Endothelial cell of hepatic sinusoid (primary cell): ENCODE measurements at regions not wholly inside any gene's neighbourhood (a gene's known extent, or its start where the extent isn't known, plus 50 kb on each side); places are given as distances from the start of the nearest gene placed in this dataset.

Experiments used
- in situ Hi-C: cut with HindIII; loops from 2 replicates; pipeline ENCODE4 v1.10.0; 2017; ENCODE audit warnings: low sequenced_read_pairs

DNA sequence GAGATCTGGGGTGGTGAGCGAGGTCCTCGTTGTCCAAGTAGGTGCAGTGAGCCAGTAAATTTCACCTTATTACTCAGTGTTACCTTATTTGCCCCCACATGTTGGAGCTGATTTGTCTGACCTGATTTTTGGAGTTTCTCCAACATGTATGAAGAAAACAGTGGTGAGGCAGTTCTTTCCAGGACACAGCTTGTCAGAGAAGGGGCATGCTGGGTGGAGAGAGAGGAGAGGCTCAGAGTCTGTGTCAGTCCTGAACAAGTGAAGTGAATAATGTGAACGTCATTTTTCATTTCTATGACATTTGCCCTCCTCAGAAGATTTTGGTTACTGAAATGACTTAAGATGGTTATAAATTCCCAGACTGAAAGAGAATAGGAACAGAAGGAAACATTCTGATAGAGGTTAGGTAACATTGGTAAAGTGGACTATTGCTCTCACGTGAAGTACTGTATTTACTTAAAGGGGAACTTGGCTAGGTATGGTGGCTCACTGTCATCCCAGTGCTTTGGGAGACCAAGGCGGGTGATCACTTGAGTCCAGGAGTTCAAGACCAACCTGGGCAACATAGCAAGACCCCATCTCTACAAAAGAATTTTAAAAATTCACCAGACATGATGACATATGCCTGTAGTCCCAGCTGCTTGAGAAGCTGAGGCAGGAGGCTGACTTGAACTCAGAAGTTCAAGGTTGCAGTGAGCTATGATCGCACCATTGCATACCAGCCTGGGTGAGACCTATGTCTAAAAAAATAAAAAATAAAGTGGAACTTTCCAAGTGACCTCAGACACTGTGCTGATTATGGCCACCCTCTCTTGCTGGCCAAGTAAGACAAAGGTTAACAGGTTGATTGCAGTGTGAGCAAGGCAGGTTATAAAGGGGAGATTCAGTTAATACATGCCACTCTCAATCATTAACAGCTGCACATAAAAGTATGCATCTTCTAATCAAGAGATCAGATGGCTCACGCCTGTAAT, 184.3 kb downstream of the EDN1 start:
- in situ Hi-C loops = no loop called here

DNA sequence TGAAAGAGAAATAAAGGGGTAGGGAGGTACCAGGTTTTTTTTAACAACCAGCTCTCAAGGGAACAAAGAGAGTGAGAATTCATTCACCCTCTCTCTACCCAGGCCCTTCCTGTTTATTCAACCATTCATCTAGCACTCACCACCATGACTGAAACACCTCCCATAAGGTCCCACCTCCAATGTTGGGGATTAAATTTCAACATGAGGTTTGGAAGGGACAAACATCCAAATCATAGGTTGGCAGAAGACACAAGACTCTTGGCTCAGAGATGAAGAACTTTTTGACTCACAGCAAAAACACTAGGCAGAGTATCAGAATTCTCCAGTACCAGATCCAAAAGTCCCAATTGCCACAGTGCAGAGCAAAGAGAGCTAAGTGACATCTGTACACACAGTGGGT, 186.3 kb downstream of the EDN1 start:
- in situ Hi-C loops = no loop called here

DNA sequence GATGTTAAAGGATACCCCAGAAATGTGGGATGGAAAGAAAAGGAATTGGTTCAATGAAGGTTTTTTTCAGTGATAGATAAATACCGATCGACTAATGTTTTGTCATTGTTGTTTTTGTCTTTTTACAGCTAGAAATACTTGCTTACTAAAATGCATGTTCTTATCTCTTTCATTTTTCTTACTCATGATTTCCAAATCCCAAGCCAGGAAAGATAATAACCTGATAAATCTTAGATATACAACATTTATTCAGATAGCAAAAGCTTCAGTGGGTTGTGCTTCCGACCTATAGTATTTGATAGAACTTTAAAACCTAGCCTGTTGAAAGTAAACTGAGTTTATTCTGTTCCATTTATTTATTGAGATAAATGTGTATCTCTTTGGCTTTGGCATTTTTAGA, 187.5 kb downstream of the EDN1 start:
- in situ Hi-C loops = no loop called here

DNA sequence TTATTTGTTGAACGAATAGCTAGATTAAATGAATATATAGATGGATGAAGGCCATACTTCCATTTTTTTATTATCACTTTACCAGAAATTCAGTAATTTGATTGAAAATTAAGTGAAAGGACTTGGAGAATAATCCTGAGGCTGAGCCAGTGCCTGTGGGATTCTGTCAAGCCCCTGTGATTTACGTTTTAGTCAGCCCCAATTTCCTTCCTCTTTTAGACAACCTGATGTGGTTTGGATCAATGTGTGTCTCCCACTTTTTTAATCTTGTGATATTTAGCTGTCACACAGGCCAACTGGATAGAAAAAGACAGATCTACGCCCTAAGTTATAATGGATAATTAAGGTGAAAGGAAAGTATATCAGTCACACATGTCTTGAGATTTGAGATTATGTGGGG, 188.8 kb downstream of the EDN1 start:
- in situ Hi-C loops = no loop called here

DNA sequence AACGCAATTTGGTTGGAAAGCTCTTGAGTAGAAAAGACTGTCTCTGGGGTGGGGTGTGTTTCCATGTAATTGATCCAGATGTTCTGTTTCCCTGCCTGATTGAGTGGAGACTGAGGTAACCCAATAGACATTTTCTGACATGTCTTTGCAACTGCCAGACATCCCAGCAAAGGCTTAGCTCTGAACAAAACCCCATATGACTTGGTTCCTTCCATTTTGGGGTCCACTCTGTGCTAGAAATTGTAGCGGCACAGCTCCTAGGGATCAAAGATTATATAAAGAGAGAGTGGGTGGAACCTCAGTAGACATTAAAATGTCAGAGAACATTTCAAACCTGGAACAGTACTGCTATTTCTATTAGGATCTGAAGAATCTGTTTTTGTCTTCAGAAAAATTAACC, 189.3 kb downstream of the EDN1 start:
- in situ Hi-C loops = no loop called here

DNA sequence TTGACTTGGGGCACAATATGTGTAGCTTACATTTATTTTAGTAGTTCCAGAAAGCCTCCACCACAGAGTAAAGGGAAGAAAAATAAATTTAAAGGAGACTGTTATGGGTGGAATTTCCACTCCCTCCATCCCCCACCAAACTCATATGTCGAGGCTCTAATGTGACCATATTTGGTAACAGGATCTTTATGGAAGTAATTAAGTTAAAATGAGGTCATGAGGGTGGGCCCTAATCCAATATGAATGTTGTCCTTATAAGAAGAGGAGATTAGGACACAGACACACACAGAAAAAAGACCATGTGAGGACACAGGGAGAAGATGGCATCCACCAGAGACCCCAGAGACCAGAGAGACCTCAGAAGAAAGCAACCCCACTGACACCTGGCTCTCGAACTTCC, 189.7 kb downstream of the EDN1 start:
- in situ Hi-C loops = loop anchor here (5.0 kb wide), 1 partner anchor 82 kb away; no protein-coding TSS in a partner anchor

DNA sequence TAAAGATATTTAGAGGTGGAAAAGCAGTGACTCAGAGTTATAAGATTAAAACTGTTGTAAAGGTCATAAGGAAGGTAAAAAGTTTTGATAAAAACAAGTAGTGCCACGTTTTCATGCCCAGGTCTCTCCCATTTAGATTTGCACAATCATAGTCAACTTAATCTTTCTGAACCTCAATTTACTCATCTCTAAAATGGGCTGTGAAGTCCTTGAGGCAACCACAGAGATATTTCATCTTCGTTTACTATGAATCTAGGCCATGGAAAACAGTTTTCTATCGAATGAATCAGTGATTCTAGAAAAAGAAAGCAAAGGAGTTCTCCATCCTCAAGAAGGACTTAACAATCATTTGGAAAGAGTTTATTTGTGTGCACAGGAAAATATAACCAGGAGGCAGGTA, 190.2 kb downstream of the EDN1 start:
- in situ Hi-C loops = loop anchor here (5.0 kb wide), 1 partner anchor 82 kb away; no protein-coding TSS in a partner anchor

DNA sequence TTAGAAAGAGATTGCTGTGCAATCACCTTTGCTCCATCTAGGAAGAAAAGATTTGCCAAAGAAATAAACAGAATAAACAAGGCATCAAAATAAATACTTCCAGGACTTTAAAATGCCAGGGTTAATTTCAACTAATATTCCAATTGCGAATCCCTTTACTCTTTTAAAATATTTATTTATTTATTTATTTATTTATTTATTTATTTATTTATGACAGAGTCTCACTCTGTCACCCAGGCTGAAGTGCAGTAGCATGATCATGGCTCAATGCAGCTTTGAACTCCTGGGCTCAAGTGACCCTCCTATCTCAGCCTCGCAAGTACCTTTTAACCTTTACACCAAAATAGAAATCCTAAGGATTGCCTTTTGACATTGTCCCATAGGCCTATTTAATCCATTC, 191.1 kb downstream of the EDN1 start:
- in situ Hi-C loops = loop anchor here (5.0 kb wide), 1 partner anchor 81 kb away; no protein-coding TSS in a partner anchor

DNA sequence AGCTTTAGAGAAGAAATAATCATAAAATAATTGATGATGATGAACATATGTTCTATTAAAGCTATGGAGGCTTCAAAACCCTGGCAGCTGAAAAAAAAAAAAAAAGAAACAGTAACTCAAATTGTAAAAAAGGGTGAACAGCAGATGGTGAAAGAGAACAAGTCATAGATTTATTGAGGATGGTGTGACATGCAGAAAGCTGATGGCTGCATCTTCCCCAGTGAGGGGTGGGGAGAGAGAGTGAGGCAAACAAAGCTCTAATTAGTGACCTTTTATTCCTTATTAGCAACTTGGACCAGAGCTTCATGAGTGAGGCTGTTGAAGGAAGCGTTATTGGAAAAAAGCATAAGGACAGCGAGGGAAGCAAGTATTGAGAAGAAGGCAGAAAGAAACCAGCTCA, 191.7 kb downstream of the EDN1 start:
- in situ Hi-C loops = loop anchor here (5.0 kb wide), 1 partner anchor 80 kb away; no protein-coding TSS in a partner anchor

DNA sequence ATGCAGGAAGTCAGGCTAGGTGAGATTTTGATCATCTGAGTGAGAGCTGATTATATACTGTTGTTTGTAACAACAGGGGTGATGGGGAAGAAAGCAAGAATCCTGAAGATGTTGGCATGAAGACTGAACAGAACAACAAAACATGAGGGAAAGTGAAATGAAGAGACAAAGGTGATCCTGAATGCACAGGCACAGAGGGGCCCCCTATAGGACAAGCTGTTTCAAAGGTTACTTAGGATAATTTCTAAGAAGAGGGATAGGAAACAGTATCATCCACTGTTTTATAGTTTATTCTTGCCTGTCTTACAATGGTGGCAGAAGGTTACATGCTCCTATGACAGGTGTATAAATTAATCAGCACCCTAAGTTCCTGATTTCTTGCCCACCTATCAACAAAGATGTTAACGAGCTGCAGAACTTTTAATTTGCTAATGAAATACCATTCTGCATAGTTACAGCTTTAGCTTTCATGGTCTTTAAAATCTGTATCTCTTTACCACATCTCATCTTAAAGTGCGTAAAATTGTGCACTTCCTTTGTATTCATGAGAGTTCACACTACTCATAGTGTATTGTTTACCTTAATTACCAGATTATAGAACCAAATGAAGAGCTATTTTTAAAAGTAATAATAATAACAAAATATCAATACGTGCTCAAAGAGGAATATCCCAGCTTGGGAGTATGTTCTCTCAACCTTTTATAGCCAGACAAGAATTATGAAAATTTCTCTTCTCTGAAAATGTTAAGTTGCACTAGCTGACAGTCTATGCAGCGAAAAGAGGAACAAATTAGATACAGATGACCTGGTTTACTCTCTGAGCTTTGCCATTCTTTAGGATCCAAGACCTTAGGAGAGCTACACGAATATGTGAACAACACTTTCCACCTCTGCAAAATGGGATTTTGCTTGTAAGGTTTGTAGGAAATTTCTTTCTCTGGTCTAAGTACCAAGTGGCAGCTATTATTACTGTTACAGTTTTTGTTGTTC, 192.5 kb downstream of the EDN1 start:
- in situ Hi-C loops = loop anchor here (5.0 kb wide), 1 partner anchor 80 kb away; no protein-coding TSS in a partner anchor

DNA sequence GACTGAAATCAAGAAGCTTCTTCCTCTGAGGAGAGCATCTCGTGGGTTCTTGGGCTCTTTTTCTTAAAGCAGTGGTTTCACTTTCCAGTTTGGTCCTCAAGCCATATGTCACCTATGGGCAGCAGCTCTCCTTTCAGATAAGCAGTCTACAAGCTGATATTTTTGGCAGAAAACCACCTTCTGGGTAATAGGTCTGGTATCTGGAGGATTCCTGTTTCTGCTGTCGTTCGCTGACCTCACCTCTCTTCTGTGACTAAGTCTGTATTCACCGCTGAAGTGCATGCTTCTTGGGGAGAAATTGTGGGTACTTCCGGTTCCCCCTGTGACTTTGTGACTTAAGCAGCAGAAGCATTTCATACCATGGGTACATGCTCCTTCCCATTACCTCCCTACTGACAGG, 193.6 kb downstream of the EDN1 start:
- in situ Hi-C loops = loop anchor here (5.0 kb wide), 1 partner anchor 79 kb away; no protein-coding TSS in a partner anchor

DNA sequence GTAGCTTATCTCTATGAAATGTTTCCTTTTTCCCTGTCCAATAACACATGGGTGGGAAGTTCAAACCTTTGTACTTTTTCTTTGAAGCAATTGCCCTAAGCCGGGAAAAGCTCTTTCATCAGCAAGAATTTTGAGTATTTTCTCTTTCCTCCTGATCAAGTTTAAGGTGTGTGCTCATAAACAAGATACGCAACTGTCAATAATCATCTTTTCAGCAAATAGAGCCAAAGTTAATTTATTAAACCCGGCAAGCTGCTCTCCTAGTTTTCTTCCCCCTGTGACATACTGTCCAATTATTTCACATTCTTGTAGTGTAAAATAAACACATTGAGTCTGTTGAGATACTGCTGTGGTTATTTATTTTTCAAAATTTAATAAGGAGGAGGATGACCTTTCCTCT, 194.4 kb downstream of the EDN1 start:
- in situ Hi-C loops = loop anchor here (5.0 kb wide), 1 partner anchor 78 kb away; no protein-coding TSS in a partner anchor

DNA sequence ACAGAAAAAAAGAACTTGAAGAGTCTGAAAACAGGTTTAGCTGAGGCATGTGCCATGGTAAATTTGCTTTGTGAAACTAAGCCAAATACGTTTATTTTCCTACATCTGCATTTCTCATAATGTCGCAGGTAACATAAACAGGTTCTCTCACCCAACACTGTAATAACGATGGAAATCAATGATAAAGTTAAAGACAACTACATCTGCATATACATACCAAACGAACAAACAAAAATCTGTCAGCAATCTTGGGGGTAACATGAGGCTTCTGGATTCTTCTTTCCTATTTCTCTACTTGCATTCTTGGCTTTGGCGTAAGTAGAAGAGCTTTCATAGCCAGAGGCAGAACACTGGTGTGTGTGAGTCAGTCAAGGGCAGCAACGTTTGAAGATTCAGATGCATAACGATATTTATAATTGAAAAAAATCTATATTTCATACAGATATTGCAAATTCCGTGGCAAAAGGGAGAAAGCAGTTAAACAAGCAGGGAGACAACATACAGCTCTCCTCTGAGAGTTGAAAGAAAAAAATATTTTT, 195.1 kb downstream of the EDN1 start:
- in situ Hi-C loops = no loop called here

DNA sequence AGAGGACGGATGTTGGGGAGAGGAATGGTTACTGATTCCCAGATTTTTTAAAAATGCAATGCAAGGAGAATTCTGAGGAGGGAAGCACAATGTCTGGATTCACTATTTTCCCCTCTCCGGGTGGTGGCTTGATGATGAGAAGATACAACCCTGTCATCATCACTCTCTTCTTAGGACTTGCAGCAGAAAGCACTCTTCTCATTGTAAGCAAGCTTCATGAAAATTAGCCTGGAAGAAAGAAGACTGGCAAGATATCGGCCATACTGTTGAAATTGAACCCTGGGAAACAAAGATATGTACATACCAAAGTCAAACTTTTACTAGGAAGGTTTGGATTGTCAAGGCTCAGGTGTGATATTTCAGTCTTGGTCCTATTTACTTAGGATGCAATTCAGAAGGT, 195.7 kb downstream of the EDN1 start:
- in situ Hi-C loops = no loop called here

DNA sequence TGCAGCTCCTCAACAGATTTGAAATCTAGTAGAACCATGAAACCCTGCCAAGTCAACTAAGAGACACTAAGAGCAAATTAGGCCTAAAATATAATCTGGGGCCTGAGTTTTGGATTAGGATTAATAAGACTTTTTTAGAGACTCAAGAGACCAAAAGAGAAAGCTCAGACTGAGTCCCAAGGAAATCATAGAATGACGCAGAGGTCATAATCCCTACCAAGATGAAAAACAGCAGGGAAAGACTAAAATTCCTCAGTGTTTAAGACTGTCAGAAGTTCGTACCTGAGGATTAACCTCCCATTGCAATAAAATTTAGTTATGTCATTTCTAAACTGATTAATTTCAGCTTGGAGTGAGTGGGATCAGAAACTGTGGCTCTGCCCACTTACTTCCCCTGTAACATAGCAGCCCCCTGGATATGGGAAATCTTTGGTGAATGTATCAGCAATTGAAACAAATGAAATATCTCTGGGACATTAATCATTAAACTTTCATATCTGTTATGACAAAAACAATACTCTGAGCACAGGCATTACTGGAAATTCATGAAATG, 200.3 kb downstream of the EDN1 start:
- in situ Hi-C loops = loop anchor here (5.0 kb wide), 1 partner anchor 43 kb away; no protein-coding TSS in a partner anchor

DNA sequence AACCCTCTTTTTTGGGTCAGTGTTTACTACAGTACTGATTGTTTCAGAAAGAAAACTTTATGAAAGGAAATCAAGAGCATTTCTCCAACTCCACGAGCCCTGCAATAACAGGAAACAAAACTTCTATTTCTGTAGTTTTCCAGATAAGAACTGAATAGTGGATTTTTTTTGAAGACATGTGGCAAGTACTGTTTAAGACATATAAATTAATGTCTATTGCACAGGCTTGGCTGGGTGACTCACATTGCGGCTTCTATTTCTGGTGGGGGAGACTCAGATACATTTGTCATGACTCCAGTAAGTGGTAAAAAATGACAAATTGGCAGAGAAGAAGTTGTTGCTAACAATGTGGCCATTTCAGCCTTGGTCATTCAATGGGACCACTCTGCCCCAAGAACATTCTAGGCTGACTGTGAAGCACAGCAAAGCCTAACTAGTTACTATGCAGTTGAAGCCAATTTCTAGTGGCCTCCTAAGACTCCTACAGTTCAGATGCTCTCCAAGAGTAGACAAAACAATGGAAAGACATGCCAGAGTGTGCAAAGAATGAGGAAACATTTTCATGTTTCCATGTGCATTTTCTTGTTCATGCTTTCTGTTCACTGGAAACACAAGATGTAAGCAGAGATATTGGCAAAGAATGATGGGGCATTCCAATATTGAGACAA, 200.9 kb downstream of the EDN1 start:
- in situ Hi-C loops = loop anchor here (5.0 kb wide), 1 partner anchor 44 kb away; no protein-coding TSS in a partner anchor

DNA sequence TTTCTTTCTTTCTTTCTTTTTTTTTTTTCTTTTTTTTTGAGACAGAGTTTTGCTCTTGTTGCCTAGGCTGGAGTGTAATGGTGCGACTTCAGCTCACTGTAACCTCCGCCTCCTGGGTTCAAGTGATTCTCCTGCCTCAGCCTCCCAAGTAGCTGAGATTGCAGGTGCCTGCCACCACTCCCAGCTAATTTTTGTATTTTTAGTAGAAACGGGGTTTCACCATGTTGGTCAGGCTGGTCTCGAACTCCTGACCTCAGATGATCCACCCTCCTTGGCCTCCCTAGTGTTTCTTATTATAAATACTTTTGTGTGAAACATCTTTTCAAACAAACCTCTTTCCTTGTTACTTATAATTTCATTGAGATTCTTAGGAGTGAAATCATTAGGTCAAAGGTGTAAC, 202.8 kb downstream of the EDN1 start:
- in situ Hi-C loops = loop anchor here (5.0 kb wide), 1 partner anchor 46 kb away; no protein-coding TSS in a partner anchor

DNA sequence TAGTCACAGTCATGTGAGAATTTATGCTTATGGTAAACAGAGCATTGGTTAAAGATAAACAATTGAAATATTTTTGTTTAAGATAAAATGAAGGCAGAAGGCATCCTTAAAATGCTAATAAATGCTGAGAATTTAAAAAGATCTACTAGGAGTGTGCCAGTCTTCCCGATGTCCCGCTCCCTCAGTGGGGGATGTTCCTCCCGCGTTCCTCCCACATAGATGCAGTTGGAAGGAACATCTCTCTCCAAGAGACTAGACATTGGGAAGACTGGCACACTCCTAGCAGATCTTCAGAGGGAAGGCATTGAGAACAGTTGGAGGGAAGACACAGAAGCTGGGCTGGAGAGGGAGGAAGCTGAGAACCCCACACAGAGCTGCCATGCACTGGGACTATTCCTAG, 203.3 kb downstream of the EDN1 start:
- in situ Hi-C loops = loop anchor here (5.0 kb wide), 1 partner anchor 46 kb away; no protein-coding TSS in a partner anchor

DNA sequence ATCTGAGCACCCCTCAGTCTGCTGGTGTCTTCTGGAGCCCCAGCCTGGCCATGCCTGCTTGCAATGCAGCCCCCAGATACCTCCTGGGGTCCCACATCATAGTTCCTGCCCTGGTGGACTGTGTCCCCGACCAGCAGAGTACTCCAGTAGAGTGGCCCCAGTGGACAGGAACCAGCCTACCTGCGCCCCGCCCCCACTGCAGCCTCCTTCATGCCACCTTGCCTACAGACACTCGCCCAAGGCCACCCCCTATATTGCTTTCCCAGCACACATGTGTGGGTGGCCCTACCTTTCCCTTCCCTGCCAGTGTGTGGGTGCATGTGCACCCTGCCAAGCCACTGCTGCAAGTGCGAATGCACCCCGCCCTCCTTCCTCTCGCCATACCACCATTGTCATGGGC, 204.0 kb downstream of the EDN1 start:
- in situ Hi-C loops = loop anchor here (5.0 kb wide), 1 partner anchor 47 kb away; no protein-coding TSS in a partner anchor

DNA sequence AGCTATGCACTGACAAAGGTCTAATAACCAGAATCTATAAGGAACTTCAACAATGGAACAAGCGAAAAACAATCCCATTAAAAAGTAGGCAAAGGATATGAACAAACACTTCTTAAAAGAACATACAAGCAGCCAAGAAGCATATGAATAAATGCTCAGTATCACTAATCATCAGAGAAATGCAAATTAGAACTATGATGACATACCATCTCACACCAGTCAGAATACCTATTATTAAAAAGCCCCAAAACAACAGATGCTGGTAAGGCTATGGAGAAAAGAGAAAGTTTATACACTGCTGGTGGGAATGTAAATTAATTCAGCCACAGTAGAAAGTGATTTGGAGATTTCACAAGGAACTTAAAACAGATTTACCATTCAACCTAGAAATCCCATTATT, 211.8 kb downstream of the EDN1 start:
- in situ Hi-C loops = no loop called here
